AG09309 (cell line): ENCODE measurements at regions not wholly inside any gene's neighbourhood (a gene's known extent, or its start where the extent isn't known, plus 50 kb on each side); places are given as distances from the start of the nearest gene placed in this dataset.

Experiments used
- DNase-seq: peaks from one replicate; pipeline ENCODE4 v3.0.0-alpha.2; 2010; ENCODE audit warnings: low read depth
- H3K4me3 ChIP-seq: 2 replicates; pipeline ENCODE4 v1.5.1; 2011; ENCODE audit warnings: mild to moderate bottlenecking, low read depth, low read length, moderate library complexity; ENCODE audit not compliant: control insufficient read depth
- CTCF ChIP-seq: IDR thresholded peaks from 2 replicates; pipeline ENCODE4 v1.5.1; 2011; ENCODE audit warnings: mild to moderate bottlenecking, low read depth, low read length, inconsistent platforms; ENCODE audit not compliant: insufficient read depth, control insufficient read depth; ENCODE audit errors: missing control alignments

GRCh38 chr20:57786304-57786932 lies 76.6 kb upstream of the PMEPA1 start:
- TF ChIP-seq CTCF, result no peak
- DNase-seq, result no peak
- no peak overlapping the region for H3K4me3 ChIP-seq

- no peak for TF ChIP-seq CTCF
- DNase-seq, result no peak
- H3K4me3 ChIP-seq, result no peak overlapping the region
Observed at GRCh38 chr20:57785720-57786119, 75.9 kb upstream of the PMEPA1 start.

GRCh38 chr20:57785061-57785460 lies 75.2 kb upstream of the PMEPA1 start:
- DNase-seq, result no peak
- no peak for TF ChIP-seq CTCF
- H3K4me3 ChIP-seq, result no peak overlapping the region

- TF ChIP-seq CTCF, result no peak
- DNase-seq, result no peak
- no peak overlapping the region for H3K4me3 ChIP-seq
Observed at GRCh38 chr20:57783956-57784837, 74.4 kb upstream of the PMEPA1 start.

- no peak for TF ChIP-seq CTCF
- no peak overlapping the region for H3K4me3 ChIP-seq
- DNase-seq, result no peak
Observed at GRCh38 chr20:57783196-57783595, 73.4 kb upstream of the PMEPA1 start.

GRCh38 chr20:57782631-57783041 lies 72.8 kb upstream of the PMEPA1 start:
- TF ChIP-seq CTCF, result no peak
- no peak overlapping the region for H3K4me3 ChIP-seq
- DNase-seq, result no peak
